Right renal pelvis (tissue), 4 donors: ENCODE measurements at regions not wholly inside any gene's neighbourhood (a gene's known extent, or its start where the extent isn't known, plus 50 kb on each side); places are given as distances from the start of the nearest gene placed in this dataset.
"Not testable (repeated sequence)": the region's sequence is repeated elsewhere in the genome, so short reads cannot be mapped to it uniquely, and the experiment has no call there.

Experiments used
- DNase-seq, 4 donors: peaks; one replicate each; pipeline ENCODE4 v3.0.0-alpha.2; 2013; ENCODE audit warnings: low read depth in 4 of 4, low spot score in 3 of 4, missing footprints in 1 of 4

DNA sequence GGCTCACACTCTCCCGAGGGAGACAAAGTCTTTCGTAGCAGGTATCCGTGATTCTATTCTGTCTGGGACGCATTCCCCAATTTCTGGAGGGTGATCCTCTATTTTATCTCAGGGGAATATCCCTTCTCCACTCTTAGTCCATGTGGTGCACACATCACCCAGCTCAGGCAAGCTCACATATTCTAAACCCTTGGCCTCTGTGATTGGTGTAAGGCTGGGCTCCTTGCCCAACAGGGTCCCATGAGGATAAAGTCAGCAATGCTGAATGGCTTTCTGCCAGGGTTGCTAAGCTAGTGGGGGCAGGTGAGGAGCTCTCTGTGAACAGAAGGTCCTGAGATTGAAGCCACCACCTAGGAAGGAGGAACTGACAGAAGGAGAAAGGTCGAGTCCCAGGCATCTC is 137.2 kb downstream of the CDH26 start:
- DNase-seq, result no peak

DNA sequence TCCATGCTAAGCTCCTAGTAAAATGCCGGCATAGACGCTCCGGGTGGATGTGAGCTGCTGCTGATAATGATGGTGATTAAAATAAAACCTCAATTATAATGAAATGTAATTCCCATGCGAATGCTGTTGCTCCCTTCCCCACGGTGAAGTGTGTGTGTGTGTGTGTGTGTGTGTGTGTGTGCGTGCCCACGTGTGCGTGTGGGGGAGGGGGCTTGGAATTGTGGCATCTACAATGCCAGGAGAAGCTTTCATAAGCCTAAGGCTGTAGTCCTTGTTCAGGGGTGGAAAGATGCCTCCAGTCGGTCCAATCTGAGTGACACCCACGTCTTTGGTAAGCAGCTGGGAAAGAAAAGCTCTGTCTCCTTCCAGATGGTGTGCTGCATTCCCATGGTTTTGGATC is 137.9 kb downstream of the CDH26 start:
- no peak for DNase-seq

DNA sequence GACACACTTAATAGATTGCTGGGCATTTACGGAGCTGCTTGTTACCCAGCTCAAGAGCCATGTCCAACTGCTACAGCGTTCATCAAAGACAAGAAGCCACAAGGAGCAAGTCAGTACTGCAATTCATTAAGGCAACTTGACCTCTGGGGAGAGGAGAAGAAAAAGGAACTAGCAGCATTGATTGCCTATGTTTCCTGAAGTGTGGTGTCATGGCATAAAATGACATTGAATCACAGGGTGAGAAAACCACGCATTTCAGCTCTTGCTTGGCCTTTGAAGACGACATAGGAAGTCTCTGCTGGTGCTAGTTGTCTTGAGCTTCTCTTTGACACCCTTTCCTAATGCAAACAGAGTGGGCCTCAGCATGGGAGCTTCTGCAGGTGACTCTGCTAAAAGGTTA is 139.1 kb downstream of the CDH26 start:
- DNase-seq, result no peak

DNA sequence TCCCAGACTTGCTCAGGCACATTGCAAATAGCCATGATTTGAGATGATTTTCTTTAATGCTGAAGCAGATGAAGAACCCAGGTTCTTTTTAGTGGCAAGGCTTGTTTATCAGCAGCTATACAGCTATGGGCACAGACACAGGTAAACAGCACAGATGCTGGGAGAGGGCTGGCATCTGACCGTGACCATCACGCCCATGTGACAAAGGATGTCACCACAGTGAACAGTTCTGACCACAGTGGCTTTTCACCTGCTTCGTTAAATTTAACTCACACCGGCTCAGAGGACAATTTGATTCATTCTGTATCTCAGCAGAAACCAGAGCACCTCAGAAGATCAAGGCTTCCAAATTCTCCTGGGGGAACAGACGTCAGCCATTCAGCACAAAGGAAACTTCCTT is 142.6 kb downstream of the CDH26 start:
- DNase-seq, result no peak

DNA sequence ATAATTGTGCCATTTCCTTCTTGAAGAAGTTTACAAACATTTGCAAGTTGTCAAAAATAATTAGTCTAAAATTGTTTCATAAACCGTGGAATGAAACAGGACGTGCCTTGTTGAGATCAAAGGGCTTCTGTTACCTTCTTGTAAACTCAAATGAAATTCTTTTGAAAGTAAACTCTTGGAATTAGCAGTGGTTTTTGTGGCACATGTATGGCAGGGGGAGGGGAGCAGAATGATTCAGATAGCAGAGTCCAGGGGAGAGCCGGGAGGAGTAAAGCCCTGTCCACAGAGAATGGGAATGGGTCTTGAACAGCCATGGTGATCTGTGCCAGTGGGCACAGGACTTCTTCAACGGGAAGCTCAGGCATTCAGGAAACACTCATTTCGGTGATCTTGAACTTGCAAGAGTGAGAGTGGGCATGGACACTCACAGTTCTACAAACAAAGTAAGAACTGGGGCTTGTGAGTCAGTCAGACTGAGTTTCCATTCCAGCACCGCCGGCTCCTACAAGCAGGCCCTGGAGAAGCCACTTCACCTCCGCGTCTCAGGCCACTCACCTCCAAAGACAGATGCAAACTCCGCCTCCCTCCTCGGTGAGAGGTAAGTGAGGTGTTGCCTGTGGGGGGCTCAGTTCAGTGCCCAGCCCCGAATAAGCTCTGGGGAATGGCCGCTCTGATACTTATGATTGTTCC is 143.1 kb downstream of the CDH26 start:
- DNase-seq, result no peak

DNA sequence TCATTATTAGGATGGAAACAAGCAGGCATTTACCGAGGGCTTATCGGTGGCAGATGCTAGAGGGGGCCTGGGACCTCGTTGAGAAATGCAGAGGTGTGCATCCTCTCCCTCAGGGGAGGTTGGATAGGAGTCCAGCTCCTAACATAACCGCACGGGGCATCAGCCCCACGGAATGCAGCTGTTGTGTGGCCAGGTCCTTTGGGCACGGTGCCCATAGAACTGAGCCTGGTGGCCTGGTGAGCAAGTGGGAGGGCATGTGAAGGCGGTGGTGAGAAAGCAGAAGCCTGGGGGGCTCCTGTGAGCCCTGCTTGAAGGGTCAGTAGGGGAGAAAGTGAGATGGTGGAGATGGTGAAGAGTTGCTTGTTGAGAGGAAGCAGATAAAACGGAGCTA is 143.7 kb downstream of the CDH26 start:
- DNase-seq, result no peak

DNA sequence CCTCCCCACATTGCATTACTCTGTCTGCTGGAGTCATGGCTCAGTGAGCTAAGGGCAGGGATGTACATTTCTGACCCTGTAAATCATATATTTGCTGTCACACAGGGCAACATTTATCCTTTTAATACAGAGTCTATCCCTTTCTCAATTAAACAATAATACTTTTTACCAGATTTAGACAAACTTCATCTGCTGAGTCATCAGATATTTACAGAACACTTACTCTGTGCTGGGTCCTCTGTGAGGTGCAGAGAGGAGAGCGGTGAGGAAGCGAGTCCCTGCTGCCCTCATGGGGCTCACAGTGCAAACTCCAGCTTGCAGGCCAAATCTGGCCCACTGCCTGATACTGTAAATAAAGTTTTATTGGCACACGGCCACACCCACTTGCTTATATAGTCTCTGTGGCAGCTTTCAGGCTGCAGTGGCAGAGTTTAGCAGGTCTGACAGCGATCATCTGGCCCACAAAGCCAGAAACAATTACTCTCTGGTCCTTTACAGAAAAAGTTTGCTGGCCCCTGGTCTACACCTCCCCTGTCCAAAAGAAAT is 144.5 kb downstream of the CDH26 start:
- no peak for DNase-seq

DNA sequence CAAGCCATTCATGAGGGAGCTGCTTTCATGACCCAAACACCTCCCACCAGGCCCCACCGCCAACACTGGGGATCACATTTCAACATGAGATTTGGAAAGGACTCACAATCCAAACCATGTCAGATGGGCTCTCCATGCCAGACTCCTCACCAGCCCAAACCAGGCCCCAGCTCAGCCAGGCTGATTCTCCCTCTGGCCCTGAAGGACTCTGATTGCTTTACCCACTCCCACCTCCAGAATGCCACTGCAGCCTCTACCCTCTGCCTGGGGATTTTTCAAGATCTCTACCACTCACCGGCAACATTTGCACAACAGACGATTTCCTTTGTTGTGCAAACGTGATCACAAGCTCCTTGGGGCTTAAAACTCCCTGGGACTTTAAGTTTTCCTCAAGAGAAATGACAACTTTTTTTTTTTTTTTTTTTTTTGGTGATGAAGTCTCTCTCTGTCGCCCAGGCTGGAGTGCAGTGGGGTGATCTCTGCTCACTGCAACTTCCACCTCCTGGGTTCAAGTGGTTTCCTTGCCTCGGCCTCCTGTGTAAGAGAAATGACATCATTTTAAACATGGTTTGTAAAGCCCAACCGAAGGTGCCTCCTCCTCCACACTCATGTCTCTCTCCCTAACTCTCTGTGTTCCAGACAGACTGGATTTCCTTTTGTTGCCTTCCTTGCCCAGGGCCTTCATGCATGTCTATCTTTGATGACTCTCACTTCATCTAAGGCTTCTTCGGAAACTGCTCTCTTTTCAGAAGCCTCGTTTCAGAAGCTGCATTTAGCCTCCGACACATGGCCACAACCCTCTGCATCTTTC is 147.0 kb downstream of the CDH26 start:
- DNase-seq, result no peak

DNA sequence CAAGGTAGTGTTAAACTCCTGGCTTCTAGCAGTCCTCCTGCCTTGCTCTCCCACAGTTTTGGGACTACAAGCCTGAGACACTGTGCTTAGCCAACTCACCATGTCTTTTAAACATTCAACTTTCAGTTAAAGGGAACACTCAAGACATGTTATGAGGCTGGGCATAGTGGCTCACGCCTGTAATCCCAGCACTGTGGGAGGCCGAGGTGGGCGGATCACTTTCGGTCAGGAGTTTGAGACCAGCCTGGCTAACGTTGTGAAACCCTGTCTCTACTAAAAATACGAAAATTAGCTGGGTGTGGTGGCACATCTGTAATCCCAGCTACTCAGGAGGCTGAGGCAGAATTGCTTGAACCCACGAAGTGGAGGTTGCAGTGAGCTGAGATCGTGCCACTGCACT is 148.0 kb downstream of the CDH26 start:
- DNase-seq, result not testable (repeated sequence)

DNA sequence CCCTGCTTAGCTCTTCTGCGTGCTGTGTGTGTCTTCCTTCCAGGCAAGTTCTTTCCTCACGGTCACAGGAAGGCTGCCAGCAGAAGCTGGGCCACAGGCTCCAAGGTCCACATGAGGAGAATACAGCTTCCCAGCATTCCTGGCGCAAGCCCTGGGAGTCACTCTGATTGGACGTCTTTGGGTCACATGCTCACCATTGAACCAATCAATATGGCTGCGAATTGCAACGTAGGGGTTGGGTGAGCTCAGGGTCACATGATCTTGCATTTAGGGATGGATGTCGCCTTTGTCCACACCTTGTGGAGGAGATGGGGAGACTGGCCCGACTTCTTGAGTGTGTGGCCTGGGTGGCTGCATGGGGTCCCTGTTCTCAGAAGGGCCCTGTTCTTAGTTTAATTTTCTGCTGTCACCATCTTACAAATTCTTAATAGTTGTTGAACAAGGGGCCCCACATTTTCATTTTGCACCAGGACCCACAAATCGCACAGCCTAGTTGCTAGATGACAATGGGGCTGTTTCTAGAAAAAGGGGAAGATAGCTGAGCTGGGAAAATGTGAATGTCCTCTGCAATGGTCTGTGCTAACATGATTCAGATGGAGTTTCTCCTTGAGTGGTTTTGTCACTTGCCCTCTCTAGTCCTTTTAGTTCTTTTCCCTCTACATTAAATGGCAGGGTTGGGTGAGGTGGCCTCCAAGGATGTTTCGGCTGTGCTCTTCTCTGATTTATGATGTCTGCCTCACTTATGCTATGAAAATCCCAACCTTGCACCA is 149.6 kb downstream of the CDH26 start:
- no peak for DNase-seq

DNA sequence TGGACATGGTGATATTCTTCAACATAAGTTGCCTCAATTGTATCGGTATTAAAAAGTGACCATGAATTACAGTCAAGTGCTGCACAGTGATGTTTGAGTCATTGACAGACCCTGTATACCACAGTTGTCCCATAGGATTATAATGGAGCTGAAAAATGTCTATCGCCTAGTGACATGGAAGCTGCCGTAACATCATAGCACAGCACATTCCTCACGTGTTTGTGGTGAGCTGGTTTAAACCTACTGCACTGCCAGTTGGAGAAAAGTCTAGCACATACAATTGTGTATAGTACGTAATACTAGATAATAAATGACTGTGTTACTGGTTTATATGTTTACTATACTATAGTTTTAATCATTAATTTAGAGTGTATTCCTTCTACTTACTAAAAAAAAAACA is 150.2 kb downstream of the CDH26 start:
- DNase-seq, result no peak

DNA sequence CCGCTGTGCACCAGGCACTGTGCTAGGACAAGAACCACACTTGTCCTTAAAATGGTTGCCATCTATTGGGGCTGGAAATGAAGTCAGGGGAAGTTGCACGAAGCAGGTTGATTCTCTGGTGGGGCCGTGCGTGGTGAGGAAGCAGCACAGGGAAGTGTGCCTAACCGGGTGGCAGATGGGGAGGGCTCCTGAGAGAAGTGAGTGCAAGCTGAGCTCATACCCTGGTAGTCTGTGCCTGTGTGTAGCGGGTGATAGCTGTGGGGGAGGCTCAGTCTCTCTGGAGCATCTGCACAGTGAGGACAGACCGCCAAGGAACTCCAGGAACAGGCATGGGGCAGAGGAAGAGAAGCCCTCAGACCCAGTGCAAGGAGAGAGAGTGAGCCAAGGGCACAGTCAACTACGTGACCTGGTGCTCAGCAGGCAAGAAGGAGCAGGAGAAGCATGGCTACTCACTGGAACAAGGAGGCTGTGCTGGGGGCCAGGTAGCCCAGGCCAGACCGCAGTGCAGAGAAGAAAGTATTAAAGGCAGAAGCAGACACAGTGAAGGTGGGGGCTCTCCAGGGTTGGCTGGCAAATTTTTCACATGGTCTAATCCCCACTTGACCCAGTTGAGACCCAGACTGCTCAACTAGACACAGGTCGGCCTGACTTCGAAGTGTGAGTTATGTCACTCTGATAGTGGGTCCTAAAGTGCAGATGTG is 155.0 kb downstream of the CDH26 start:
- DNase-seq, result no peak

DNA sequence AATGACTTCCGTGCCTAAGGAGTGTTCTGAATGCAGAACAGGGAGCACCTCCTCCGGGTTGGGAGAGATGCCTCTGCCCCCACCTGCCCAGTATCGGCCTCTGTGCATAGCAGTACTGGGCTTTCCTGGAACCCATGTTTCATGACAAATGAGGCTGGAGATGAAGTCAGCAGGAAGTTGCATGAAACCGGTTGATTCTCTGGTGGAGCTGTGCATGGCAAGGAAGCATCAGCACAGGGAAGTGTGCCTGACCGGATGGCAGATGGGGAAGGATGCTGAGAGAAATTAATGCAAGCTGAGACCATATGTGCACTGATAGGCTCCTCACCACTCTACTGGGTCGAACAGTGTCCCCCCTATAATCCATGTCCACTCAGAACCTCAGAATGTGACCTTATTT is 155.5 kb downstream of the CDH26 start:
- DNase-seq, result no peak

DNA sequence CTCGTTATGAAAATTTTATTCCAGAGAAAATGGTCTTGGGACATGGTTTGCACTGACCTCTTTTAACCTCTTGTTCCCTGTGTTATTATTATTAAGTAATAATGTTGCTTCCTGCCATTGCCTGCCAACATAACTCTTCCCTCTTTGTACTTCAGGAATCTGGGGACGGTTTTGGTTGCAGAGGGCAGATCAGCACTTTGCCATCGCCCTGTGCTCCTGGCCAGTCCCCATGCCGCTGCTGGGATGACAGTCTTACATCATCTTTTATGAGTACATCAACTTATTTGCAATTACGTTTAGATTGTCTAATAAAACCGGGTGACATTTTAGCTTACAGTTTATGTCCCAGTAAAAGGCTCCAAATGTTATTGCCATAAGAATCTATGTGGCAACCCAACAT is 157.2 kb downstream of the CDH26 start:
- DNase-seq, result no peak

DNA sequence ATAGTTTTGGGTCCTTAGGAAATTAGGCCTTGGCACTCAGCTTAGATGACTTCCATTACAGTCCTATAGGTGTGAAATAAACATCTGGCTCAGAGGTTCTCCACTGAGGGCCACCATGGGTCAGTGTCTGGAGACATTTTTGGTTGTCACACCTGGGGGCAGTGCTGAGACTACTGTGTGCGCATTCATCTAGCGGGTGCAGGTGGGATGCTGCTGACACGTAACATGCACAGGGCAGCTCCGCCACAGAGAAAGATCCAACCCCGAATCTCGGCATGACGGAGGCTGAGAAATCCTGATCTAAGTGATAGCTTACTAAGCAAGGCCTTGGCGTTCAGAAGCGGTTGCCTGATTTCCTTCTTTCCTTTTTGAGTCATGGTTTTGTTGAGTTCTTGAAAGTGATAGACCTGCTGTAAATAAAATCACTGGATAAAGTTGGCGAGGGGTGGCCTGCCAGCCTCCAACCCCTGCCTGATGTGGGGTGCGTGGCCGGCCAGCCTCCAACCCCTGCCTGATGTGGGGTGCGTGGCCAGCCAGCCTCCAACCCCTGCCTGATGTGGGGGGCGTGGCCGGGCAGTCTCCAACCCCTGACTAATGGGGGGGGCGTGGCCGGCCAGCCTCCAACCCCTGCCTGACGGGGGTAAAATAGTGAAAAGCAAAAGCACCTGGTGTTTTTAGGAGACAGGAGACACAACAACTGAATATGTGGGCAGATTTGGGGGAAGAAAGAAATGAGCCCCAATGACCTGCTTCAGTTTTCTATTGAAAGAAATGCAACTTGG is 158.1 kb downstream of the CDH26 start:
- DNase-seq, result no peak

DNA sequence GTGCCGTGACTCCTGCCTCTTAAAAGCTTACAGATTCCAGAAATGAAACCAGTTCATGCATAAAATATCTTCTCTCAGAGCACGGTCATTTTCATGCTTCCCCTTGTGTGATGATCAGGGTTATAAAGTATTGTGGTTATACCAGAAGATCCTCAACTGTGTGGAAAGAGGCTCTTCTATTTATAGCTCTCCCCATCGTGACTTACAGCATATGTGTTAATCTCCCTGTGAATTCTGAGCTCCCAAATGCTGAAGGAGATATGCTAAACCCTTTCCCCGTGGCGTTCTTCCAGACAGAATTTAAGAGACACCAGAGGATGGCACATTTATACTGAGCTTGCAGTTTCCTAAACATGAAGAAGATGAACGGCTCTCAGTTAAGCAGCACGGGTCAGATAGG is 158.8 kb downstream of the CDH26 start:
- DNase-seq, result no peak

DNA sequence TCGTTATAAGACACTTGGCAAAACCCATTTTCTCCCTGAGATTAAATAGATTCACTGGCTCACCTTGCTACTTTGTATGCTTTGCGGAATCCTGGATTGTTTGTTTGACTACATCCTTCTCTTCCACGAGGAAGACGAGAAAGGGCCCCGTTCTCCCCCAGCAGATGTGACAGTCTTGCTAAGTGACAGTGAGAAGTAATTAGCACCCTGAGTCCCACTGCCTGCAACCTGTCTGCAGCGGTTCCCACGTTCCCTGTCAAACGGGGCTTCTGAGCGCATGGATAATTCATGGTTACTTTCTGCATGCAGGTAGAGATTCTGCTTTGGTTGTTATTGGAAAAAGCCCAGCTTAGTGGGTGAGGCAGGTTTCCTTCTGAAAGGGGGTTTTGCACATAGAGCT is 163.7 kb downstream of the CDH26 start:
- DNase-seq, result no peak

DNA sequence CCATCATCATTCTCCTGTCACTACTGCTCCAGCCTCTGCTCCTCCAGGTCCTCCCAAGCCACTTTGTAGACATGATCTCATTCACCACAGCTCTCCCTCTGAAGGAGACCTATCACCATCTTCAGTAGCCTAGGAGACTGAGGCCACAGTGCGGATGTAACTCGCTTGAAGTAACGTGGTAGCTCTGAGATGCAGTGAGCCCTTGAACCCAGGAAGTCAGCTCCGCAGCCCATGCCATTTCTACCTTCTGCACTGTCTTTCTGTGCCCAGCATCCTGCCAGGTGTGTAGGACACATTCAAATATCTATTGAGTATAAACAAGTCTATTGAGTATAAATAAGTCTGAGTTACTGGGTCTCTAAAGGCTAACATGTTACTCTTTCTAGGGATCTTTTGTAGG is 164.4 kb downstream of the CDH26 start:
- DNase-seq, result no peak

DNA sequence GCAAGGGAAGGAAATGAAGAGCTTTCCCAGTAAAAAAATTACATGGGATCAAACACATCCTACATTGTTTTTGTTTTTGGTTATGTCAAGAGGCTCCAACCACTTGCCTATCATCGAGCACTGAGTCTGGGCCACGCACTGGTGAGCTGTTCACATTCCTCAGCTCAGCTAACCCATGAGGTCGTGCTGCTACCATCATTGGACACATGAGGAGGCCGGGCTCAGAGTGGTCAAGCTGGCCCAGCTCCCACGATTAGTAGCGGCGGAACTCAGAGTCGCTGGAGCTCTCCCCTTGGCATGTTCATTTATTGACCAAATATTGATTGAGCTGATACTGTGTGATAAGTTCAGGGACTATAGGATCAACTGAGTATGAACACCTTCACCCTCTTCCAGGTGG is 164.9 kb downstream of the CDH26 start:
- no peak for DNase-seq

DNA sequence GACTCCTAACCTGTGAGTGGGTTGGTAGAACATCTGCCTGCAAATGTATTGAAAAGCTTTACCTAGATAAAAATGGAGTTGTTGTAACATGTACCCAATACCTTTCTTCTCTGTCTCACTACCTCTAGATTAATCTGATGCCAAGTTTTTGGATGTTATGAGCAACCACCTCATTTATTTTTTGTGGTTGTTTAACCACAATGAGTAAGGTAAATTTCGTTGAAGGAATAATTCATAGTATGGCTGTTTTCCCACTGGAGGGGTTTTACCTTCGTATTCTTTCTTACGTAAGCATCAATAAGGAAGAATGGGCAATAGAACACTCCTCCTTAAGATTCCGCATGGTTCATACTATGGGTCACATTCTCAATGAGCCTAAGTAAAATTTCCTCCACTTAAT is 165.4 kb downstream of the CDH26 start:
- DNase-seq, result no peak
